MCF 10A (cell line): ENCODE measurements at regions not wholly inside any gene's neighbourhood (a gene's known extent, or its start where the extent isn't known, plus 50 kb on each side); places are given as distances from the start of the nearest gene placed in this dataset.

ENCODE experiments used
- BruUV-seq: library from RNA; stranded (reverse); fragments of 400-500 nt; replicated peaks from 2 replicates; lab custom pipeline; 2021; lab: Mats Ljungman, UMichigan
- CTCF ChIA-PET: fragments of 300-600 bp; sonication (Branson Sonifier 250); formaldehyde crosslinking; extraction: SDS; loops from one replicate; lab custom pipeline; 2021; ENCODE audit warnings: antibody characterized with exemption, inconsistent platforms; lab: Yijun Ruan, JAX
- POLR2A ChIA-PET: fragments of 300-600, 350-650 bp; sonication (Branson Sonifier 250); formaldehyde crosslinking; extraction: SDS; loops from one replicate; lab custom pipeline; 2020; ENCODE audit warnings: antibody characterized with exemption, inconsistent platforms; lab: Yijun Ruan, JAX
- DNase-seq: peaks from one replicate; pipeline ENCODE4 v3.0.0-alpha.2; 2018; ENCODE audit not compliant: unreplicated experiment
- H3K27ac Mint-ChIP-seq: one replicate; pipeline ENCODE4 v1.8.0; 2022; ENCODE audit warnings: mild to moderate bottlenecking, low read depth, mixed read lengths; ENCODE audit not compliant: unreplicated experiment
- H3K27me3 Mint-ChIP-seq: one replicate; pipeline ENCODE4 v1.8.0; 2022; ENCODE audit warnings: mixed read lengths; ENCODE audit not compliant: insufficient read depth, unreplicated experiment
- H3K36me3 Mint-ChIP-seq: one replicate; pipeline ENCODE4 v1.8.0; 2022; ENCODE audit warnings: mild to moderate bottlenecking, moderate library complexity, mixed read lengths; ENCODE audit not compliant: insufficient read depth, unreplicated experiment
- H3K4me1 Mint-ChIP-seq: one replicate; pipeline ENCODE4 v1.8.0; 2022; ENCODE audit warnings: mixed read lengths; ENCODE audit not compliant: insufficient read depth, unreplicated experiment
- H3K4me3 Mint-ChIP-seq: one replicate; pipeline ENCODE4 v1.8.0; 2022; ENCODE audit warnings: mild to moderate bottlenecking, moderate library complexity, mixed read lengths; ENCODE audit not compliant: unreplicated experiment
- H3K9me3 Mint-ChIP-seq: one replicate; pipeline ENCODE4 v1.8.0; 2022; ENCODE audit warnings: mixed read lengths; ENCODE audit not compliant: unreplicated experiment
- CTCF ChIP-seq: fragments of 200-600 bp; IDR thresholded peaks from one replicate; pipeline ENCODE4 v1.8.0; 2022; ENCODE audit warnings: antibody characterized with exemption, mild to moderate bottlenecking; ENCODE audit not compliant: unreplicated experiment
- intact Hi-C: fragments of 100-400 bp; cut with micrococcal nuclease; formaldehyde crosslinking; loops from 2 replicates; pipeline ENCODE4 v1.14.1; 2022

DNA sequence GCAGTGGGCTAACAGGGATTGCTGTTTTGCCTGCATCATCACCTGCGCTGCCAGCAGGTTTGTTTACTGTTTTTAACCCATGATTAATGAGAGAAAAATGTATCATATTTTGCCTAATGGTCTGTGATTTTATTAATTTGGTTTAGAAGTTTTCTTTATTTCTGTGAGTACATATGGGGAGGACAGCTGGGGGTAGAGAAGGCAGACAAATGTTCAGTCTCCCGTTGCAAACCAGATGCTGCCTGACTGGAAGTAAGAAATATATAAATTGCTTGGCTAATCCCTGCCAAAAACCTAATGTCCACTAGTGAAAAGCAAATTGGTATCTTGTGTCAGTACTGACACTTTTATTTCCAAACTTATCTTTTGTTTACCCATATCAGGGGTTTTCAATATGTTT, 1766.1 kb upstream of the C9orf72 start:
- DNase-seq = no peak
- Mint-ChIP-seq H3K4me1 (no peaks in the 10 kb centered on the region), H3K4me3 (no peak overlapping the region), H3K27ac (no peak overlapping the region), H3K9me3 (peaks cover 11% of the 10 kb centered on the region), H3K27me3 (no peaks in the 10 kb centered on the region), H3K36me3 (no peaks in the 10 kb centered on the region)
- ChIA-PET POLR2A (no interaction called here), CTCF (interaction anchor here (0.7 kb wide), 1 partner anchor 1240 kb away, joined by 4 read pairs; no protein-coding TSS in a partner anchor)
- no TSS peak for BruUV-seq
- intact Hi-C loops = no loop called here
- no peak for TF ChIP-seq CTCF

DNA sequence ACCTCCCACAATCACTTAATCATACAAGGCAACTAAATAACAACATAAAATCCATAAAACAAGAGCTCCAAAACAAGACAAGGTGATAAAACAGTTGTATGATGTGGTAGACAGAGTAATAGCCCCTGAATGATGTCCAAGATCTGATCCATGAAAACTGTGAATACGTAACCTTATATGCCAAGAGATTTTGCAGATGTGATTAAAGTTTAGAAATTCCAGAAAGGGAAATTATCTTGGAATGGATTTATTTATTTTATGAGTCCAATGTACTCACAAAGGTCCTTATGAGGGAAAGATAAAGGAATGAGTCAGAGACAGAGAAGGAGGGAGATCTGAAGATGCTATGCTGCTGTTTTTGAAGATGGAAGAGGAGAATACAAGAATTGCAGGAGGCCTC, 1775.7 kb upstream of the C9orf72 start:
- no TSS peak for BruUV-seq
- Mint-ChIP-seq H3K9me3 (peaks cover 5% of the 10 kb centered on the region), H3K36me3 (no peaks in the 10 kb centered on the region), H3K4me3 (no peak overlapping the region), H3K27ac (no peak overlapping the region), H3K4me1 (peaks cover 9% of the 10 kb centered on the region), H3K27me3 (no peaks in the 10 kb centered on the region)
- TF ChIP-seq CTCF = no peak
- ChIA-PET POLR2A (no interaction called here), CTCF (no interaction called here)
- intact Hi-C loops = no loop called here
- peak; percentile 8 for DNase-seq

GRCh38 chr9:29389421-29389820, 1816.1 kb upstream of the C9orf72 start:
- DNase-seq = no peak
- CTCF ChIA-PET = no interaction called here
- Mint-ChIP-seq H3K27me3 (no peaks in the 10 kb centered on the region), H3K4me1 (no peaks in the 10 kb centered on the region), H3K36me3 (peaks cover 2% of the 10 kb centered on the region), H3K4me3 (no peak overlapping the region), H3K27ac (no peak overlapping the region), H3K9me3 (peaks cover 7% of the 10 kb centered on the region)
- POLR2A ChIA-PET = no interaction called here
- intact Hi-C loops = no loop called here
- no TSS peak for BruUV-seq
- no peak for TF ChIP-seq CTCF

- Mint-ChIP-seq H3K4me3 (no peak overlapping the region), H3K36me3 (no peaks in the 10 kb centered on the region), H3K4me1 (no peaks in the 10 kb centered on the region), H3K9me3 (peaks cover 7% of the 10 kb centered on the region), H3K27ac (no peak overlapping the region), H3K27me3 (no peaks in the 10 kb centered on the region)
- intact Hi-C loops = no loop called here
- no peak for TF ChIP-seq CTCF
- DNase-seq = no peak
- CTCF ChIA-PET = no interaction called here
- BruUV-seq = no TSS peak
- POLR2A ChIA-PET = no interaction called here
Observed at GRCh38 chr9:29390859-29391258, 1817.6 kb upstream of the C9orf72 start.
